OCI-LY1 (cell line): ENCODE measurements at regions not wholly inside any gene's neighbourhood (a gene's known extent, or its start where the extent isn't known, plus 50 kb on each side); places are given as distances from the start of the nearest gene placed in this dataset.

Source experiments
- H2AFZ ChIP-seq: fragments of 200-600 bp; sonication (generic), shearing (Covaris generic); 2 replicates; pipeline ENCODE4 v1.6.0; 2014; ENCODE audit warnings: antibody characterized with exemption, mild to moderate bottlenecking, low read length
- H3F3A ChIP-seq: fragments of 200-600 bp; sonication (generic), shearing (Covaris generic); 2 replicates; pipeline ENCODE4 v1.6.0; 2014; ENCODE audit warnings: mild to moderate bottlenecking, antibody characterized with exemption, low read length, moderate library complexity; ENCODE audit not compliant: insufficient read depth
- H3K27ac ChIP-seq: fragments of 200-600 bp; sonication (generic); 2 replicates; pipeline ENCODE4 v1.5.1; 2014; ENCODE audit warnings: low read length, mixed run types, mild to moderate bottlenecking, low read depth; ENCODE audit not compliant: poor library complexity, severe bottlenecking
- H3K27me3 ChIP-seq: fragments of 200-600 bp; sonication (generic); 2 replicates; pipeline ENCODE4 v1.6.0; 2014; ENCODE audit warnings: antibody characterized with exemption, mild to moderate bottlenecking, low read length, moderate library complexity; ENCODE audit not compliant: insufficient read depth
- H3K36me3 ChIP-seq: fragments of 200-600 bp; sonication (generic); 2 replicates; pipeline ENCODE4 v1.6.1; 2014; ENCODE audit warnings: mild to moderate bottlenecking, antibody characterized with exemption, low read length, moderate library complexity, mixed read lengths; ENCODE audit not compliant: insufficient read depth
- H3K4me1 ChIP-seq: fragments of 200-600 bp; sonication (generic); 2 replicates; pipeline ENCODE4 v1.5.1; 2014; ENCODE audit warnings: mild to moderate bottlenecking, low read length, moderate library complexity; ENCODE audit not compliant: insufficient read depth, severe bottlenecking
- H3K4me2 ChIP-seq: fragments of 200-600 bp; sonication (generic), shearing (Covaris generic); 2 replicates; pipeline ENCODE4 v1.6.1; 2014; ENCODE audit warnings: low read length
- H3K4me3 ChIP-seq: fragments of 200-600 bp; sonication (generic); 2 replicates; pipeline ENCODE4 v1.5.1; 2014; ENCODE audit warnings: low read length, low read depth, mild to moderate bottlenecking, mixed read lengths; ENCODE audit not compliant: poor library complexity, severe bottlenecking
- H3K79me2 ChIP-seq: fragments of 200-600 bp; shearing (Covaris generic); 2 replicates; pipeline ENCODE4 v1.6.1; 2016; ENCODE audit warnings: mixed run types, low read length, mixed read lengths; ENCODE audit not compliant: insufficient read depth
- H3K9ac ChIP-seq: fragments of 200-600 bp; sonication (generic), shearing (Covaris generic); 2 replicates; pipeline ENCODE4 v1.6.1; 2014; ENCODE audit warnings: mild to moderate bottlenecking, low read length, mixed read lengths
- H3K9me2 ChIP-seq: fragments of 200-600 bp; sonication (generic), shearing (Covaris generic); 2 replicates; pipeline ENCODE4 v1.6.1; 2014; ENCODE audit warnings: low read depth, mild to moderate bottlenecking, low read length, mixed read lengths
- H3K9me3 ChIP-seq: fragments of 200-600 bp; shearing (Covaris generic); 2 replicates; pipeline ENCODE4 v1.6.1; 2014; ENCODE audit warnings: low read length, mixed read lengths
- H4K20me1 ChIP-seq: fragments of 200-600 bp; sonication (generic), shearing (Covaris generic); 2 replicates; pipeline ENCODE4 v1.6.0; 2016; ENCODE audit warnings: mild to moderate bottlenecking, low read length; ENCODE audit not compliant: insufficient read depth
- CTCF ChIP-seq: fragments of 200-600 bp; sonication (generic), shearing (Covaris generic); IDR thresholded peaks from 2 replicates; pipeline ENCODE4 v1.5.1; 2017; ENCODE audit warnings: mild to moderate bottlenecking, antibody characterized with exemption, low read length, moderate library complexity, mixed read lengths
- EZH2 ChIP-seq: fragments of 200-600 bp; sonication (generic), shearing (Covaris generic); IDR thresholded peaks from 2 replicates; pipeline ENCODE4 v1.8.0; 2017; ENCODE audit warnings: borderline replicate concordance, mixed run types, mild to moderate bottlenecking, antibody characterized with exemption, low read length, moderate library complexity, mixed read lengths

GRCh38 chr12:42932936-42933335 lies 343.4 kb upstream of the PRICKLE1 start:
- Histone ChIP-seq H3K9ac (no peak overlapping the region), H3K4me2 (no peak overlapping the region), H3K9me2 (no peaks in the 10 kb centered on the region), H3K27ac (no peak overlapping the region), H3K79me2 (no peaks in the 10 kb centered on the region), H4K20me1 (no peaks in the 10 kb centered on the region), H2AFZ (no peak overlapping the region), H3K9me3 (no peaks in the 10 kb centered on the region), H3K4me3 (no peak overlapping the region), H3K4me1 (no peaks in the 10 kb centered on the region), H3F3A (no peaks in the 10 kb centered on the region), H3K36me3 (no peaks in the 10 kb centered on the region), H3K27me3 (no peaks in the 10 kb centered on the region)
- TF ChIP-seq CTCF (no peak), EZH2 (no peak)

GRCh38 chr12:42926232-42926631 lies 336.7 kb upstream of the PRICKLE1 start:
- H3K27me3 ChIP-seq: no peaks in the 10 kb centered on the region
- TF ChIP-seq EZH2: no peak
- no peaks in the 10 kb centered on the region for H3K9me3 ChIP-seq
- no peak overlapping the region for H3K27ac ChIP-seq
- no peak overlapping the region for H2AFZ ChIP-seq
- no peaks in the 10 kb centered on the region for H3K36me3 ChIP-seq
- no peaks in the 10 kb centered on the region for H3K4me1 ChIP-seq
- no peaks in the 10 kb centered on the region for H3K79me2 ChIP-seq
- H3K9me2 ChIP-seq: no peaks in the 10 kb centered on the region
- H4K20me1 ChIP-seq: no peaks in the 10 kb centered on the region
- no peak overlapping the region for H3K4me2 ChIP-seq
- no peak overlapping the region for H3K4me3 ChIP-seq
- no peaks in the 10 kb centered on the region for H3F3A ChIP-seq
- no peak overlapping the region for H3K9ac ChIP-seq

GRCh38 chr12:42924482-42924881 lies 334.9 kb upstream of the PRICKLE1 start:
- Histone ChIP-seq H3K36me3 (no peaks in the 10 kb centered on the region), H3K4me2 (no peak overlapping the region), H3K27ac (no peak overlapping the region), H3K9ac (no peak overlapping the region), H3K27me3 (no peaks in the 10 kb centered on the region), H3F3A (no peaks in the 10 kb centered on the region), H3K79me2 (no peaks in the 10 kb centered on the region), H4K20me1 (no peaks in the 10 kb centered on the region), H3K4me1 (no peaks in the 10 kb centered on the region), H3K4me3 (no peak overlapping the region), H3K9me2 (no peaks in the 10 kb centered on the region), H2AFZ (no peak overlapping the region), H3K9me3 (no peaks in the 10 kb centered on the region)
- TF ChIP-seq CTCF: no peak
- no peak for TF ChIP-seq EZH2

- no peaks in the 10 kb centered on the region for H3F3A ChIP-seq
- no peaks in the 10 kb centered on the region for H3K27me3 ChIP-seq
- no peaks in the 10 kb centered on the region for H3K9me3 ChIP-seq
- no peaks in the 10 kb centered on the region for H3K79me2 ChIP-seq
- H4K20me1 ChIP-seq: no peaks in the 10 kb centered on the region
- H2AFZ ChIP-seq: no peak overlapping the region
- H3K4me1 ChIP-seq: no peaks in the 10 kb centered on the region
- no peak overlapping the region for H3K4me3 ChIP-seq
- H3K9me2 ChIP-seq: no peaks in the 10 kb centered on the region
- no peaks in the 10 kb centered on the region for H3K36me3 ChIP-seq
- no peak overlapping the region for H3K27ac ChIP-seq
- H3K4me2 ChIP-seq: no peak overlapping the region
- no peak overlapping the region for H3K9ac ChIP-seq
- TF ChIP-seq EZH2 (no peak), CTCF (no peak)
These were observed 334.0 kb upstream of the PRICKLE1 start for GRCh38 chr12:42923583-42923982.
